H1 (cell line): ENCODE measurements at regions not wholly inside any gene's neighbourhood (a gene's known extent, or its start where the extent isn't known, plus 50 kb on each side); places are given as distances from the start of the nearest gene placed in this dataset.

Experiments used
- CTCF ChIP-seq, 3 experiments: IDR thresholded peaks; 1 replicate in 2 of 3; 2 replicates in 1 of 3; pipeline versions ENCODE4 v1.5.1 to v1.6.1; 2011; ENCODE audit warnings: low read length in 3 of 3, mild to moderate bottlenecking in 3 of 3, inconsistent platforms in 2 of 3, low read depth in 1 of 3, moderate library complexity in 1 of 3; ENCODE audit not compliant: insufficient read depth in 1 of 3; ENCODE audit errors: control extremely low read depth in 1 of 3
- NRF1 ChIP-seq: IDR thresholded peaks from 2 replicates; pipeline ENCODE4 v1.6.1; 2011; ENCODE audit warnings: mild to moderate bottlenecking, low read depth, low read length, improper control_type of control experiment
- RAD21 ChIP-seq, 2 experiments: IDR thresholded peaks in 1 of 2; conservative IDR thresholded peaks in 1 of 2; 2 replicates each; pipeline ENCODE4 v1.6.1; 2011; ENCODE audit warnings: low read depth in 2 of 2, low read length in 2 of 2, improper control_type of control experiment in 1 of 2, inconsistent platforms in 1 of 2, mild to moderate bottlenecking in 1 of 2, moderate library complexity in 1 of 2
- TAF7 ChIP-seq: optimal IDR thresholded peaks from 2 replicates; pipeline ENCODE3; 2011; ENCODE audit warnings: low read depth, mild to moderate bottlenecking, inconsistent platforms, low read length, moderate library complexity, borderline replicate concordance
- USF2 ChIP-seq: IDR thresholded peaks from 2 replicates; pipeline ENCODE4 v1.6.1; 2011; ENCODE audit warnings: low read length, improper control_type of control experiment

DNA sequence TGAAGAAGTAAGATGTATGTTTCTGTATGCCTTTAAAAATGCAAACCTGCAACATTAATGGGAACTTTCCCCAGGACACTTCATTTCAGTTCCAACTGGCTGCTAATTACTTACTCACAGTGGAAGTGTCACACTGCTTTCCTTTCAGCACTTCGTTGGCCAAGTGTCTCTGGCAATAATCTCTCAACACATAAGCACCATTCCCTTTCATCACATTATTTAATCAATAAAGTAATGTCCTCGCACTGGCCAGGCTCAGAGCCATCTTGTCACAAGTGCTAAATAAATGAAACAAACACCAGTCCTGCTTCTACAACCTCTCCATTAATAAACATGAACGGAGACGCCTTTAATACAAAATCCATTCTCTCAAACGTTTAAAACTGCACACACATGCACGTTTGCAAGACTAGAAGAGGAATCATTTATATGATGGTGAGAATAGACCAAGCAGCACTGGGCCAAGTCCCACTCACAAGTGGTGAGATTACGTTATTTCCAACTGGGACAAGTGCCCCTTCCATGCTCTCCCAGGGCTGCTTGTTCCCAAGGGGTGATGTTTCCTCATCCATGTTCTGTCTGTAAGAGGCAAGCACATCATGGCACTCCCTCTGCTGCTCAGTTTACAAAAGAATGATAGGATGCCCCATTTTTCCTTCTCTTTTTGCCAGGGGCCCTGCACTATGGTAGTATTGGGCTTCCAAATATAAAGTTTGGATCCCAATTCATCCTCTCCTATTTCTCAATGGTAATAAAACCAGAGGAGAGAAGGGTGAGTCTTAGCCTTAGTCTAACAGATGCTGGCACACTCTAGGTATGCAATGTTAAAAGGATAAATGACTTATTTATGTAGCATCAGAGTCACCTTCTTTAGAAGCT lies 56.8 kb upstream of the ETAA1 start (continued):
- TF ChIP-seq CTCF (IDR thresholded peaks at IDR 0.05; ENCODE audit: control extremely low read depth in 1 of 3, insufficient read depth in 1 of 3, low read depth in 1 of 3, low read length in 3 of 3) (peak in 1 of 3 experiments; percentile 8; a peak in 1 of 4 replicates), TAF7 (peak; percentile 33), USF2 (no peak), NRF1 (no peak), RAD21 (IDR thresholded peaks at IDR 0.05 in 1 of 2, conservative IDR thresholded peaks at IDR 0.05 in 1 of 2; ENCODE audit: low read depth in 2 of 2, low read length in 2 of 2) (peak in 1 of 2 experiments; percentile 12; a peak in 1 of 4 replicates)
